GM12864 (cell line): ENCODE measurements at regions not wholly inside any gene's neighbourhood (a gene's known extent, or its start where the extent isn't known, plus 50 kb on each side); places are given as distances from the start of the nearest gene placed in this dataset.
"Not testable (repeated sequence)": the region's sequence is repeated elsewhere in the genome, so short reads cannot be mapped to it uniquely, and the experiment has no call there.

Experiments used
- DNase-seq: peaks from one replicate; pipeline ENCODE4 v3.0.0-alpha.2; 2011; ENCODE audit warnings: low read depth
- H3K4me3 ChIP-seq: 2 replicates; pipeline ENCODE4 v1.5.1; 2011; ENCODE audit warnings: mild to moderate bottlenecking, low read depth, low read length, control low read depth
- CTCF ChIP-seq: IDR thresholded peaks from 2 replicates; pipeline ENCODE4 v1.5.1; 2011; ENCODE audit warnings: low read depth, mild to moderate bottlenecking, moderate library complexity, low read length, control low read depth, inconsistent platforms; ENCODE audit errors: missing control alignments

- DNase-seq = no peak
- no peak for TF ChIP-seq CTCF
- no peak overlapping the region for H3K4me3 ChIP-seq
Observed at GRCh38 chr19:22526661-22527272, 104.6 kb upstream of the ZNF98 start.

GRCh38 chr19:22523940-22524339, 101.8 kb upstream of the ZNF98 start:
- no peak for TF ChIP-seq CTCF
- no peak for DNase-seq
- H3K4me3 ChIP-seq = no peak overlapping the region

- not testable (repeated sequence) for DNase-seq, H3K4me3 ChIP-seq
Observed at GRCh38 chr19:22519562-22519961, 97.4 kb upstream of the ZNF98 start.

GRCh38 chr19:22519152-22519551, 97.0 kb upstream of the ZNF98 start:
- DNase-seq = no peak
- no peak for TF ChIP-seq CTCF
- no peak overlapping the region for H3K4me3 ChIP-seq

- DNase-seq = no peak
- TF ChIP-seq CTCF = no peak
Observed at GRCh38 chr19:22517496-22518411, 95.6 kb upstream of the ZNF98 start.

GRCh38 chr19:22515435-22515834, 93.3 kb upstream of the ZNF98 start:
- TF ChIP-seq CTCF = no peak
- H3K4me3 ChIP-seq = no peak overlapping the region
- DNase-seq = no peak

More at GRCh38 chr19:22517496-22518411, 95.6 kb upstream of the ZNF98 start:
- no peak overlapping the region for H3K4me3 ChIP-seq

- no peak overlapping the region for H3K4me3 ChIP-seq
- no peak for TF ChIP-seq CTCF
- no peak for DNase-seq
Observed at GRCh38 chr19:22503524-22503923, 81.4 kb upstream of the ZNF98 start.
